ENCODE measurements at regions not wholly inside any gene's neighbourhood (a gene's known extent, or its start where the extent isn't known, plus 50 kb on each side); places are given as distances from the start of the nearest gene placed in this dataset.

- CTCF ChIA-PET: no interaction called here
- POLR2A ChIA-PET: no interaction called here
- TF ChIP-seq ZNF792 (tag by site-specific recombination; IDR thresholded peaks at IDR 0.05) (no peak), BCL6B (tag by site-specific recombination; IDR thresholded peaks at IDR 0.05) (no peak), KLF9 (tag by site-specific recombination; IDR thresholded peaks at IDR 0.05; ENCODE audit: low read depth) (no peak), ZNF561 (tag by site-specific recombination; IDR thresholded peaks at IDR 0.05; ENCODE audit: borderline replicate concordance) (no peak), ZNF76 (tag by site-specific recombination; IDR thresholded peaks at IDR 0.05; ENCODE audit: borderline replicate concordance, low read depth) (no peak), ZNF174 (tag by site-specific recombination; IDR thresholded peaks at IDR 0.05) (no peak), ZNF645 (tag by site-specific recombination; IDR thresholded peaks at IDR 0.05) (no peak), INSM2 (tag by site-specific recombination; IDR thresholded peaks at IDR 0.05) (no peak), ZNF549 (tag by site-specific recombination; IDR thresholded peaks at IDR 0.05) (no peak), ZBTB21 (tag by site-specific recombination; IDR thresholded peaks at IDR 0.05) (no peak), ZNF785 (tag by site-specific recombination; IDR thresholded peaks at IDR 0.05) (no peak), ZNF501 (tag by site-specific recombination; IDR thresholded peaks at IDR 0.05) (no peak), ZFP3 (tag by site-specific recombination; IDR thresholded peaks at IDR 0.05; ENCODE audit: low read depth) (no peak), ZNF341 (tag by site-specific recombination; IDR thresholded peaks at IDR 0.05; ENCODE audit: low read depth) (no peak), ZNF239 (tag by site-specific recombination; IDR thresholded peaks at IDR 0.05) (no peak)
- TF ChIP-seq, protein P1, sequence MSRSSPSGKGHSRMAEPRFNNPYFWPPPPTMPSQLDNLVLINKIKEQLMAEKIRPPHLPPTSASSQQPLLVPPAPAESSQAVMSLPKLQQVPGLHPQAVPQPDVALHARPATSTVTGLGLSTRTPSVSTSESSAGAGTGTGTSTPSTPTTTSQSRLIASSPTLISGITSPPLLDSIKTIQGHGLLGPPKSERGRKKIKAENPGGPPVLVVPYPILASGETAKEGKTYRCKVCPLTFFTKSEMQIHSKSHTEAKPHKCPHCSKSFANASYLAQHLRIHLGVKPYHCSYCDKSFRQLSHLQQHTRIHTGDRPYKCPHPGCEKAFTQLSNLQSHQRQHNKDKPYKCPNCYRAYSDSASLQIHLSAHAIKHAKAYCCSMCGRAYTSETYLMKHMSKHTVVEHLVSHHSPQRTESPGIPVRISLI (tag by site-specific recombination; IDR thresholded peaks at IDR 0.05): no peak
- TF ChIP-seq, protein P2, sequence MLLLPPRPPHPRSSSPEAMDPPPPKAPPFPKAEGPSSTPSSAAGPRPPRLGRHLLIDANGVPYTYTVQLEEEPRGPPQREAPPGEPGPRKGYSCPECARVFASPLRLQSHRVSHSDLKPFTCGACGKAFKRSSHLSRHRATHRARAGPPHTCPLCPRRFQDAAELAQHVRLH (tag by site-specific recombination; IDR thresholded peaks at IDR 0.05): no peak
- TF ChIP-seq, protein P3, sequence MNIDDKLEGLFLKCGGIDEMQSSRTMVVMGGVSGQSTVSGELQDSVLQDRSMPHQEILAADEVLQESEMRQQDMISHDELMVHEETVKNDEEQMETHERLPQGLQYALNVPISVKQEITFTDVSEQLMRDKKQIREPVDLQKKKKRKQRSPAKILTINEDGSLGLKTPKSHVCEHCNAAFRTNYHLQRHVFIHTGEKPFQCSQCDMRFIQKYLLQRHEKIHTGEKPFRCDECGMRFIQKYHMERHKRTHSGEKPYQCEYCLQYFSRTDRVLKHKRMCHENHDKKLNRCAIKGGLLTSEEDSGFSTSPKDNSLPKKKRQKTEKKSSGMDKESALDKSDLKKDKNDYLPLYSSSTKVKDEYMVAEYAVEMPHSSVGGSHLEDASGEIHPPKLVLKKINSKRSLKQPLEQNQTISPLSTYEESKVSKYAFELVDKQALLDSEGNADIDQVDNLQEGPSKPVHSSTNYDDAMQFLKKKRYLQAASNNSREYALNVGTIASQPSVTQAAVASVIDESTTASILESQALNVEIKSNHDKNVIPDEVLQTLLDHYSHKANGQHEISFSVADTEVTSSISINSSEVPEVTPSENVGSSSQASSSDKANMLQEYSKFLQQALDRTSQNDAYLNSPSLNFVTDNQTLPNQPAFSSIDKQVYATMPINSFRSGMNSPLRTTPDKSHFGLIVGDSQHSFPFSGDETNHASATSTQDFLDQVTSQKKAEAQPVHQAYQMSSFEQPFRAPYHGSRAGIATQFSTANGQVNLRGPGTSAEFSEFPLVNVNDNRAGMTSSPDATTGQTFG (tag by site-specific recombination; IDR thresholded peaks at IDR 0.05; ENCODE audit: borderline replicate concordance): no peak
- H3K27ac ChIP-seq (ENCODE audit: extremely low read depth, low read depth, low read length): no peak overlapping the region
- no peaks in the 10 kb centered on the region for H3K36me3 ChIP-seq (ENCODE audit: control insufficient read depth in 2 of 2, insufficient read depth in 1 of 2, low read length in 2 of 2)
- no peaks in the 10 kb centered on the region for H3K9me3 ChIP-seq (ENCODE audit: control insufficient read depth, insufficient read depth, low read depth, low read length)
- H3K4me1 ChIP-seq (ENCODE audit: control insufficient read depth, insufficient read depth, low read length): no peaks in the 10 kb centered on the region
- H3K4me3 ChIP-seq (ENCODE audit: low read depth, low read length): no peak overlapping the region
Measured at GRCh38 chr1:209417761-209418160, 165.8 kb upstream of the CAMK1G start.

DNA sequence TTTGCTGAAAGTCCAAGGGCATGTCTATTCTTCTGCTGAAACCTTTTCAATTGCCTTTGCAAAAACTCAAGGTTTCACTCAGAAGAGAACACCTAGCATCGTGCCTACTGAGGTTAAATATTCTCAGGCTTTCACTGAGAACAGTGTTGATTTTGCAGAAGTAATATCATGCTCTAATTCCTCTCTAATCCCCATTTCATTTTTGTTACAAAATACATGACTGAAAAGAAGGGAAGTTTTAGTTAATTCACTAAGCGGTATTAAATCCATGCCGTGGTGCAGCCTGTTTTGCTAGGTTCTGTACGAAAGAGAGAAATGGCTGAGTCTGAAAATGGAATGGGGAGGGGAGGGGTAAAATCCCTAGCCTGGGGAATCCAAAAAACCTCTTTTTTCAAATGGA is 163.2 kb upstream of the CAMK1G start:
- no peaks in the 10 kb centered on the region for H3K9me3 ChIP-seq (ENCODE audit: control insufficient read depth, insufficient read depth, low read depth, low read length)
- H3K27ac ChIP-seq (ENCODE audit: extremely low read depth, low read depth, low read length): no peak overlapping the region
- POLR2A ChIA-PET: no interaction called here
- no peak overlapping the region for H3K4me3 ChIP-seq (ENCODE audit: low read depth, low read length)
- no peaks in the 10 kb centered on the region for H3K4me1 ChIP-seq (ENCODE audit: control insufficient read depth, insufficient read depth, low read length)
- CTCF ChIA-PET: no interaction called here
- H3K36me3 ChIP-seq (ENCODE audit: control insufficient read depth in 2 of 2, insufficient read depth in 1 of 2, low read length in 2 of 2): no peaks in the 10 kb centered on the region
- TF ChIP-seq YY2 (tag by site-specific recombination; IDR thresholded peaks at IDR 0.05) (no peak), ZNF571 (tag by site-specific recombination; IDR thresholded peaks at IDR 0.05) (no peak), ZNF292 (tag by site-specific recombination; IDR thresholded peaks at IDR 0.05; ENCODE audit: borderline replicate concordance, low read depth) (no peak), ZNF394 (tag by site-specific recombination; IDR thresholded peaks at IDR 0.05; ENCODE audit: borderline replicate concordance) (no peak), ZNF37A (tag by site-specific recombination; IDR thresholded peaks at IDR 0.05) (no peak), ZNF837 (tag by site-specific recombination; IDR thresholded peaks at IDR 0.05) (no peak), RBAK (tag by site-specific recombination; IDR thresholded peaks at IDR 0.05) (no peak), SP7 (tag by site-specific recombination; IDR thresholded peaks at IDR 0.05) (no peak)
- TF ChIP-seq, protein P4, sequence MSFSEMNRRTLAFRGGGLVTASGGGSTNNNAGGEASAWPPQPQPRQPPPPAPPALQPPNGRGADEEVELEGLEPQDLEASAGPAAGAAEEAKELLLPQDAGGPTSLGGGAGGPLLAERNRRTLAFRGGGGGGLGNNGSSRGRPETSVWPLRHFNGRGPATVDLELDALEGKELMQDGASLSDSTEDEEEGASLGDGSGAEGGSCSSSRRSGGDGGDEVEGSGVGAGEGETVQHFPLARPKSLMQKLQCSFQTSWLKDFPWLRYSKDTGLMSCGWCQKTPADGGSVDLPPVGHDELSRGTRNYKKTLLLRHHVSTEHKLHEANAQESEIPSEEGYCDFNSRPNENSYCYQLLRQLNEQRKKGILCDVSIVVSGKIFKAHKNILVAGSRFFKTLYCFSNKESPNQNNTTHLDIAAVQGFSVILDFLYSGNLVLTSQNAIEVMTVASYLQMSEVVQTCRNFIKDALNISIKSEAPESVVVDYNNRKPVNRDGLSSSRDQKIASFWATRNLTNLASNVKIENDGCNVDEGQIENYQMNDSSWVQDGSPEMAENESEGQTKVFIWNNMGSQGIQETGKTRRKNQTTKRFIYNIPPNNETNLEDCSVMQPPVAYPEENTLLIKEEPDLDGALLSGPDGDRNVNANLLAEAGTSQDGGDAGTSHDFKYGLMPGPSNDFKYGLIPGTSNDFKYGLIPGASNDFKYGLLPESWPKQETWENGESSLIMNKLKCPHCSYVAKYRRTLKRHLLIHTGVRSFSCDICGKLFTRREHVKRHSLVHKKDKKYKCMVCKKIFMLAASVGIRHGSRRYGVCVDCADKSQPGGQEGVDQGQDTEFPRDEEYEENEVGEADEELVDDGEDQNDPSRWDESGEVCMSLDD (tag by site-specific recombination; IDR thresholded peaks at IDR 0.05): no peak
